ENCODE measurements at regions not wholly inside any gene's neighbourhood (a gene's known extent, or its start where the extent isn't known, plus 50 kb on each side); places are given as distances from the start of the nearest gene placed in this dataset.
A peak's percentile ranks its signal among the peaks of the same experiment; 100 is the strongest.

GRCh38 chr18:45458033-45458432, 157.2 kb upstream of the SLC14A2 start:
- H3K27me3 ChIP-seq: no peaks in the 10 kb centered on the region
- H3K27ac ChIP-seq: no peak overlapping the region
- H3K4me1 ChIP-seq: no peaks in the 10 kb centered on the region

GRCh38 chr18:45462179-45462578, 153.1 kb upstream of the SLC14A2 start:
- DNase-seq: no peak
- Histone ChIP-seq H3K27me3 (no peaks in the 10 kb centered on the region), H3K4me3 (no peak overlapping the region), H3K4me1 (no peaks in the 10 kb centered on the region), H3K9me3 (replicated peaks) (no peaks in the 10 kb centered on the region), H3K36me3 (no peaks in the 10 kb centered on the region), H3K27ac (no peak overlapping the region)

More at GRCh38 chr18:45458033-45458432, 157.2 kb upstream of the SLC14A2 start:
- DNase-seq: no peak
- Histone ChIP-seq H3K9me3 (replicated peaks) (no peaks in the 10 kb centered on the region), H3K36me3 (no peaks in the 10 kb centered on the region), H3K4me3 (no peak overlapping the region)

GRCh38 chr18:45463451-45463850, 151.8 kb upstream of the SLC14A2 start:
- H3K27me3 ChIP-seq: no peaks in the 10 kb centered on the region
- H3K4me1 ChIP-seq: no peaks in the 10 kb centered on the region
- H3K27ac ChIP-seq: no peak overlapping the region
- no peaks in the 10 kb centered on the region for H3K9me3 ChIP-seq (replicated peaks)
- no peak overlapping the region for H3K4me3 ChIP-seq
- H3K36me3 ChIP-seq: no peaks in the 10 kb centered on the region
- no peak for DNase-seq

GRCh38 chr18:45464619-45465018, 150.7 kb upstream of the SLC14A2 start:
- no peaks in the 10 kb centered on the region for H3K4me1 ChIP-seq
- no peak for DNase-seq
- H3K27ac ChIP-seq: no peak overlapping the region
- no peaks in the 10 kb centered on the region for H3K9me3 ChIP-seq (replicated peaks)
- H3K27me3 ChIP-seq: no peaks in the 10 kb centered on the region
- no peak overlapping the region for H3K4me3 ChIP-seq
- H3K36me3 ChIP-seq: no peaks in the 10 kb centered on the region

- Histone ChIP-seq H3K9me3 (replicated peaks) (no peaks in the 10 kb centered on the region), H3K27ac (no peak overlapping the region), H3K4me1 (no peaks in the 10 kb centered on the region), H3K36me3 (no peaks in the 10 kb centered on the region), H3K27me3 (no peaks in the 10 kb centered on the region), H3K4me3 (no peak overlapping the region)
- DNase-seq: no peak
These were observed 148.0 kb upstream of the SLC14A2 start for GRCh38 chr18:45467293-45467692.

- no peak overlapping the region for H3K4me3 ChIP-seq
- no peaks in the 10 kb centered on the region for H3K36me3 ChIP-seq
- no peaks in the 10 kb centered on the region for H3K9me3 ChIP-seq (replicated peaks)
- H3K27ac ChIP-seq: no peak overlapping the region
- H3K27me3 ChIP-seq: no peaks in the 10 kb centered on the region
- no peak for DNase-seq
- no peaks in the 10 kb centered on the region for H3K4me1 ChIP-seq
These were observed 147.3 kb upstream of the SLC14A2 start for GRCh38 chr18:45467945-45468344.

- no peak for DNase-seq
- Histone ChIP-seq H3K4me1 (no peaks in the 10 kb centered on the region), H3K36me3 (no peaks in the 10 kb centered on the region), H3K9me3 (replicated peaks) (no peaks in the 10 kb centered on the region), H3K27ac (no peak overlapping the region), H3K27me3 (no peaks in the 10 kb centered on the region), H3K4me3 (no peak overlapping the region)
These were observed 136.4 kb upstream of the SLC14A2 start for GRCh38 chr18:45478889-45479288.

GRCh38 chr18:45480219-45481015, 134.9 kb upstream of the SLC14A2 start:
- Histone ChIP-seq H3K36me3 (no peaks in the 10 kb centered on the region), H3K4me3 (no peak overlapping the region), H3K4me1 (no peaks in the 10 kb centered on the region), H3K27me3 (no peaks in the 10 kb centered on the region), H3K27ac (no peak overlapping the region), H3K9me3 (replicated peaks) (no peaks in the 10 kb centered on the region)
- no peak for DNase-seq

GRCh38 chr18:45481821-45482220, 133.5 kb upstream of the SLC14A2 start:
- no peaks in the 10 kb centered on the region for H3K36me3 ChIP-seq
- H3K4me3 ChIP-seq: no peak overlapping the region
- H3K27me3 ChIP-seq: no peaks in the 10 kb centered on the region
- no peaks in the 10 kb centered on the region for H3K4me1 ChIP-seq
- no peak for DNase-seq
- H3K27ac ChIP-seq: no peak overlapping the region
- H3K9me3 ChIP-seq (replicated peaks): no peaks in the 10 kb centered on the region

- H3K4me1 ChIP-seq: no peaks in the 10 kb centered on the region
- no peak overlapping the region for H3K27ac ChIP-seq
- no peak for DNase-seq
- H3K4me3 ChIP-seq: no peak overlapping the region
- no peaks in the 10 kb centered on the region for H3K36me3 ChIP-seq
- H3K27me3 ChIP-seq: no peaks in the 10 kb centered on the region
- no peaks in the 10 kb centered on the region for H3K9me3 ChIP-seq (replicated peaks)
These were observed 133.0 kb upstream of the SLC14A2 start for GRCh38 chr18:45482286-45482685.

- Histone ChIP-seq H3K9me3 (replicated peaks) (no peaks in the 10 kb centered on the region), H3K27me3 (no peaks in the 10 kb centered on the region), H3K27ac (no peak overlapping the region), H3K4me3 (no peak overlapping the region), H3K4me1 (no peaks in the 10 kb centered on the region), H3K36me3 (no peaks in the 10 kb centered on the region)
- no peak for DNase-seq
These were observed 127.7 kb upstream of the SLC14A2 start for GRCh38 chr18:45487581-45487980.

- H3K27me3 ChIP-seq: no peaks in the 10 kb centered on the region
- peak in 1 of 2 experiments; percentile 0 for DNase-seq
- no peaks in the 10 kb centered on the region for H3K9me3 ChIP-seq (replicated peaks)
- H3K27ac ChIP-seq: no peak overlapping the region
- H3K36me3 ChIP-seq: no peaks in the 10 kb centered on the region
- H3K4me1 ChIP-seq: no peaks in the 10 kb centered on the region
- H3K4me3 ChIP-seq: no peak overlapping the region
These were observed 126.6 kb upstream of the SLC14A2 start for GRCh38 chr18:45488645-45489044.

GRCh38 chr18:45493830-45494229, 121.4 kb upstream of the SLC14A2 start:
- DNase-seq: no peak
- H3K36me3 ChIP-seq: no peaks in the 10 kb centered on the region
- no peaks in the 10 kb centered on the region for H3K4me1 ChIP-seq
- no peak overlapping the region for H3K27ac ChIP-seq
- H3K9me3 ChIP-seq (replicated peaks): no peaks in the 10 kb centered on the region
- no peaks in the 10 kb centered on the region for H3K27me3 ChIP-seq
- no peak overlapping the region for H3K4me3 ChIP-seq

- no peaks in the 10 kb centered on the region for H3K9me3 ChIP-seq (replicated peaks)
- H3K36me3 ChIP-seq: no peaks in the 10 kb centered on the region
- DNase-seq: no peak
- H3K4me1 ChIP-seq: no peaks in the 10 kb centered on the region
- no peaks in the 10 kb centered on the region for H3K27me3 ChIP-seq
- no peak overlapping the region for H3K27ac ChIP-seq
- no peak overlapping the region for H3K4me3 ChIP-seq
These were observed 120.5 kb upstream of the SLC14A2 start for GRCh38 chr18:45494811-45495210.

- Histone ChIP-seq H3K27me3 (no peaks in the 10 kb centered on the region), H3K4me1 (no peaks in the 10 kb centered on the region), H3K36me3 (no peaks in the 10 kb centered on the region), H3K9me3 (replicated peaks) (no peaks in the 10 kb centered on the region), H3K27ac (no peak overlapping the region), H3K4me3 (no peak overlapping the region)
- no peak for DNase-seq
These were observed 118.5 kb upstream of the SLC14A2 start for GRCh38 chr18:45496741-45497140.

GRCh38 chr18:45497595-45498286, 117.5 kb upstream of the SLC14A2 start:
- no peak overlapping the region for H3K4me3 ChIP-seq
- H3K27me3 ChIP-seq: no peaks in the 10 kb centered on the region
- H3K27ac ChIP-seq: no peak overlapping the region
- no peaks in the 10 kb centered on the region for H3K9me3 ChIP-seq (replicated peaks)
- H3K36me3 ChIP-seq: no peaks in the 10 kb centered on the region
- H3K4me1 ChIP-seq: no peaks in the 10 kb centered on the region
- no peak for DNase-seq
